OCI-LY3 (cell line): ENCODE measurements at regions not wholly inside any gene's neighbourhood (a gene's known extent, or its start where the extent isn't known, plus 50 kb on each side); places are given as distances from the start of the nearest gene placed in this dataset.

Experiments used
- H2AFZ ChIP-seq: fragments of 200-600, 300-600 bp; shearing (Covaris generic); 2 replicates; pipeline ENCODE4 v1.6.0; 2014; ENCODE audit warnings: antibody characterized with exemption, low read depth, low read length
- H3K27ac ChIP-seq: fragments of 200-600, 300-600 bp; sonication (generic); 2 replicates; pipeline ENCODE4 v1.5.1; 2014; ENCODE audit warnings: mild to moderate bottlenecking, low read length, moderate library complexity, mixed read lengths
- H3K27me3 ChIP-seq: fragments of 200-600, 300-600 bp; sonication (generic); 2 replicates; pipeline ENCODE4 v1.6.1; 2014; ENCODE audit warnings: low read depth, low read length, mixed read lengths
- H3K36me3 ChIP-seq: fragments of 200-600, 300-600 bp; sonication (generic); replicated peaks from 2 replicates; pipeline ENCODE3; 2014; ENCODE audit warnings: low read depth, low read length, mixed read lengths
- H3K4me1 ChIP-seq: fragments of 300-600, 200-600 bp; sonication (generic); 2 replicates; pipeline ENCODE4 v1.6.1; 2014; ENCODE audit warnings: low read length, mixed read lengths
- H3K4me2 ChIP-seq: fragments of 200-600, 300-600 bp; sonication (generic); 2 replicates; pipeline ENCODE4 v1.6.1; 2014; ENCODE audit warnings: low read length, mixed read lengths
- H3K4me3 ChIP-seq: fragments of 300-600, 200-600 bp; sonication (generic); 2 replicates; pipeline ENCODE4 v1.5.1; 2014; ENCODE audit warnings: antibody characterized with exemption, mild to moderate bottlenecking, low read length, moderate library complexity
- H3K79me2 ChIP-seq: fragments of 300-600, 200-600 bp; shearing (Covaris generic); 2 replicates; pipeline ENCODE4 v1.6.1; 2014; ENCODE audit warnings: mild to moderate bottlenecking, low read length, mixed read lengths
- H3K9ac ChIP-seq: fragments of 300-600, 200-600 bp; shearing (Covaris generic); 2 replicates; pipeline ENCODE4 v1.6.0; 2014; ENCODE audit warnings: mild to moderate bottlenecking, low read length, moderate library complexity
- H3K9me3 ChIP-seq: fragments of 200-600, 300-600 bp; shearing (Covaris generic); 2 replicates; pipeline ENCODE4 v1.6.1; 2014; ENCODE audit warnings: low read length, mixed read lengths; ENCODE audit not compliant: insufficient read depth
- H4K20me1 ChIP-seq: fragments of 200-600, 300-600 bp; sonication (generic); 2 replicates; pipeline ENCODE4 v1.6.1; 2016; ENCODE audit warnings: low read length, mixed read lengths; ENCODE audit not compliant: insufficient read depth
- EZH2phosphoT487 ChIP-seq: fragments of 200-600 bp; shearing (Covaris generic); IDR thresholded peaks from 2 replicates; pipeline ENCODE4 v1.6.1; 2018; ENCODE audit warnings: antibody characterized with exemption, mixed run types, low read depth
- TF ChIP-seq, protein P1 (sequence below): fragments of 200-600, 300-600 bp; sonication (generic); IDR thresholded peaks from 2 replicates; pipeline ENCODE4 v1.5.1; 2014; ENCODE audit warnings: antibody characterized with exemption, low read length, low read depth

DNA sequence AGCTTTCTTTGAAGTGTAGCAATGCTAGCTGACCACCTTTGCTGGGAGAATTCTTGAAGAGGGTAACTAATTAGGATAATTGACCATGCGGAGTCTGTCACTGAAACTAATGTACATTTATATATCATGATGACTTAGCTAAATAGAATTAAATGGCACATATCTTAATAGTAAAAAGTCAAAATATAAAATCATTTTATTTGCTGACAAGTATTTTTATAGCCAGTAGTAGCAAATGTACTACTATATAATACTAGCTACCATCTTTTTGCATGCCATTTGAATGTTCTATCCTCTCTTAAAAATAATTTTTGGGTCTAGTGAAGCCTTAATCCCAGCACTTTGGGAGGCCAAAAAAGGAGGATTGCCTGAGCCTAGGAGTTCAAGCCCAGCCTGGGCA is 605.8 kb upstream of the COX7C start:
- no peak overlapping the region for H3K27ac ChIP-seq
- no peaks in the 10 kb centered on the region for H3K27me3 ChIP-seq
- no peaks in the 10 kb centered on the region for H3K36me3 ChIP-seq
- H3K4me1 ChIP-seq: no peaks in the 10 kb centered on the region
- no peak overlapping the region for H2AFZ ChIP-seq
- no peaks in the 10 kb centered on the region for H3K79me2 ChIP-seq
- H3K9ac ChIP-seq: no peak overlapping the region
- no peaks in the 10 kb centered on the region for H3K9me3 ChIP-seq
- no peak overlapping the region for H3K4me3 ChIP-seq
- no peaks in the 10 kb centered on the region for H4K20me1 ChIP-seq
- TF ChIP-seq, protein P1, sequence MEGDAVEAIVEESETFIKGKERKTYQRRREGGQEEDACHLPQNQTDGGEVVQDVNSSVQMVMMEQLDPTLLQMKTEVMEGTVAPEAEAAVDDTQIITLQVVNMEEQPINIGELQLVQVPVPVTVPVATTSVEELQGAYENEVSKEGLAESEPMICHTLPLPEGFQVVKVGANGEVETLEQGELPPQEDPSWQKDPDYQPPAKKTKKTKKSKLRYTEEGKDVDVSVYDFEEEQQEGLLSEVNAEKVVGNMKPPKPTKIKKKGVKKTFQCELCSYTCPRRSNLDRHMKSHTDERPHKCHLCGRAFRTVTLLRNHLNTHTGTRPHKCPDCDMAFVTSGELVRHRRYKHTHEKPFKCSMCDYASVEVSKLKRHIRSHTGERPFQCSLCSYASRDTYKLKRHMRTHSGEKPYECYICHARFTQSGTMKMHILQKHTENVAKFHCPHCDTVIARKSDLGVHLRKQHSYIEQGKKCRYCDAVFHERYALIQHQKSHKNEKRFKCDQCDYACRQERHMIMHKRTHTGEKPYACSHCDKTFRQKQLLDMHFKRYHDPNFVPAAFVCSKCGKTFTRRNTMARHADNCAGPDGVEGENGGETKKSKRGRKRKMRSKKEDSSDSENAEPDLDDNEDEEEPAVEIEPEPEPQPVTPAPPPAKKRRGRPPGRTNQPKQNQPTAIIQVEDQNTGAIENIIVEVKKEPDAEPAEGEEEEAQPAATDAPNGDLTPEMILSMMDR: no peak
- TF ChIP-seq EZH2phosphoT487: no peak
- H3K4me2 ChIP-seq: no peak overlapping the region

DNA sequence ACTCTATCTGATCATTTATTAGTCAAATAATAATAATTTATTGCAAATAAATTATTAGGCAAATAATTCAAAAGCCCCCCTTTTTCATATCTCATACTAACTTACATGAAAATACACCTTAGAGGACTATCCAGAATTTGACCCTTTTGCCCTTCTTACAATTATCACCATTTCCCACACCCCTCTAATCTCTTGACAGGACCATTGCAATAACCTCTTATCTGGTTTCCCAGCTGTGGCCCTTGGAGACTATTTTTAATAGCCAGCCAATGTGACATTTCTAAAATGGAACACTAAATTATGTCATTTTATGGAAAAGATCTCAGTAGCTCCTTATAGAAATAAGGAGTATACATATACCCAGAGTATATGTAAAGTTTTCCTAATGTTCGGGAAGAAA is 588.4 kb upstream of the COX7C start:
- H3K4me3 ChIP-seq: no peak overlapping the region
- no peaks in the 10 kb centered on the region for H4K20me1 ChIP-seq
- TF ChIP-seq, protein P1: no peak
- TF ChIP-seq EZH2phosphoT487: no peak
- no peak overlapping the region for H3K4me2 ChIP-seq
- H3K9ac ChIP-seq: no peak overlapping the region
- H3K36me3 ChIP-seq: no peaks in the 10 kb centered on the region
- no peaks in the 10 kb centered on the region for H3K79me2 ChIP-seq
- H3K4me1 ChIP-seq: no peaks in the 10 kb centered on the region
- H3K27me3 ChIP-seq: no peaks in the 10 kb centered on the region
- H2AFZ ChIP-seq: no peak overlapping the region
- H3K9me3 ChIP-seq: no peaks in the 10 kb centered on the region
- no peak overlapping the region for H3K27ac ChIP-seq

DNA sequence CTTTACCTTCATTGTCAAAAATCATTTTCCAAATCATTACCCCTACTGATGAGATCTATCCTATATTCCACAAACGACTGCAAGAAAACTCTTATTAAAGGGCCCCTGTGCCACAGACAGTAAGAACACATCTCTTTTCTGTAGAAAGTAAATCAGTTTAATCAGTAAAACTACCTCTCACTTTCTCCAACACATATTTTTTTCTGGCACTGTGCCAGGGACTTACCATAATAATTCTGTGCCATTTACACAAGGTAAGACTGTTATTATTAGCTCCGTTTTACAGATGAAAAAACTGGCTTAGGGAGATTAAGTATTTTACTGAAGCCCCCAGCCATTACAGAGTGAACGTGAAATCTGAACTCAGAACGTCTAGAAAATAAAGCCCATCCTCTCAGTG is 587.0 kb upstream of the COX7C start:
- H3K79me2 ChIP-seq: no peaks in the 10 kb centered on the region
- H3K4me2 ChIP-seq: no peak overlapping the region
- H3K9me3 ChIP-seq: no peaks in the 10 kb centered on the region

DNA sequence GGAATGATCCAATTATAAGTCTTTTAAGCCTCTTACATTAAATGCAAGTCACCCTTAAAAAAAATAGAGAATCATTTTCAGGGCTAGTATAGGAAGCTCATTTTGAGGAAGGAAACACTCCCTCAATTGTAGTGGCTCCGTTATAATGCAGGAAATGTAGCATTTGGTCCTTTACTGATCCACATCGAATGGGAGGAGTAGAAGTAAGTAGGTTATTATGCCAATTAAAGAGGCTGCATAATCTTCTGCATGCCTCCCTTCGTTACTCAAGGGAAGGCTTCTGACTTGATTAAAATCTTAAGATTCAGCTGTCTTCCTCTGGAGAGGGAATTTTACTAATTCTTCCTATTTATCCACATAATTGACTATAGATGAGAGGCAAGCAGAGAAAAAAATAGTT is 579.2 kb upstream of the COX7C start:
- no peaks in the 10 kb centered on the region for H3K9me3 ChIP-seq
- no peaks in the 10 kb centered on the region for H3K27me3 ChIP-seq
- H3K4me1 ChIP-seq: no peaks in the 10 kb centered on the region
- no peaks in the 10 kb centered on the region for H4K20me1 ChIP-seq
- no peak overlapping the region for H3K9ac ChIP-seq
- H3K79me2 ChIP-seq: no peaks in the 10 kb centered on the region
- TF ChIP-seq, protein P1: no peak
- TF ChIP-seq EZH2phosphoT487: no peak
- no peak overlapping the region for H3K27ac ChIP-seq
- H3K4me2 ChIP-seq: no peak overlapping the region
- no peaks in the 10 kb centered on the region for H3K36me3 ChIP-seq
- H2AFZ ChIP-seq: no peak overlapping the region
- H3K4me3 ChIP-seq: no peak overlapping the region

More for the DNA sequence above, 587.0 kb upstream of the COX7C start:
- Histone ChIP-seq H3K27ac (no peak overlapping the region), H3K4me1 (no peaks in the 10 kb centered on the region), H3K36me3 (no peaks in the 10 kb centered on the region), H3K27me3 (no peaks in the 10 kb centered on the region), H3K9ac (no peak overlapping the region), H4K20me1 (no peaks in the 10 kb centered on the region), H3K4me3 (no peak overlapping the region), H2AFZ (no peak overlapping the region)
- TF ChIP-seq, protein P1: no peak
- TF ChIP-seq EZH2phosphoT487: no peak
